DMS 273 (cell line): ENCODE measurements at regions not wholly inside any gene's neighbourhood (a gene's known extent, or its start where the extent isn't known, plus 50 kb on each side); places are given as distances from the start of the nearest gene placed in this dataset.

ENCODE experiments used
- DNase-seq: peaks from one replicate; lab custom pipeline; 2025; ENCODE audit not compliant: unreplicated experiment; lab: John Stamatoyannopoulos, UW

DNA sequence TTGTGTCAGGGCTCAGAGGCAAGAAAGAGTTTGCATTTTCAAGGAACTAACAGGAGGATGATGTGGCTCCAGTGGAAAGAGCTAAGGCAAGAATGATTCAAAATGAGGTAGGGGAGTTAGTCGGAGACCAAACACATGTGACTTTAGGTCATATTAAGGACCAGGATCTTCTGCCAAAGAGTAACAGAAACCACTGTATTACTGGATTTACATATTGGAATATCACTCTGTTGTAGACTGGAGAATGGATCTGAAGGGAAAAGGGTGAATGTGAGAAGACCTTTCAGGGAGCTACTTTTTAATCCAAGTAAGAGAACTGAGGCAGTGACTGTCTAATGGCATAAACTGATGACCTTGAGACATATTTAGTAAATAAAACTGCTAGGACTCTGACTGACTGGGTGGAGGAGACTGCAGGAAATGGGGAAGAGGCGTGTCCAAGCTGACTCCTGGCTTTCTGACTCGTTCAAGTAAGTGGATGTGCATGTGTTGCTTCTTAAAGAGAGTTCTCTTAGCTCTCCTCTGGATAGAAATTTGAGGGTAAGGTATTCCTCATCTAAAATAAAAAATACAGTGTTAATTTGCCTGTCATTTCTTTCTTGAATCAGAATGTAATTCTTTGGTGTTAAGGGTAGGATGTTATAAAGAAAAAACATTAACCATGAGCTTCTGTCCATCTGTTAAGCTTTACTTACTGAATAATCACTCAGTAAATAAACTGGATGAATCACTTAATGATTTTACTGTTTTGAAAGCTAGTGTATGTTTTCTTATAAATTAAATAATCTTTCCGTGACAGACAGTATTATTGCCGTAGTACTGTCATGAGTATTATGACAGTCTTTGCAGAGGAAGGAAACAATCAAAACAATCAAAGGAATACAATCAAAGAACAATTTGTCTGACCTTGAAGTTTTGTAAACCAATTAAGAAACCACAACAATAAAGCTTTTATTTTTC lies 58.3 kb upstream of the CFAP20DC start:
- DNase-seq: no peak

DNA sequence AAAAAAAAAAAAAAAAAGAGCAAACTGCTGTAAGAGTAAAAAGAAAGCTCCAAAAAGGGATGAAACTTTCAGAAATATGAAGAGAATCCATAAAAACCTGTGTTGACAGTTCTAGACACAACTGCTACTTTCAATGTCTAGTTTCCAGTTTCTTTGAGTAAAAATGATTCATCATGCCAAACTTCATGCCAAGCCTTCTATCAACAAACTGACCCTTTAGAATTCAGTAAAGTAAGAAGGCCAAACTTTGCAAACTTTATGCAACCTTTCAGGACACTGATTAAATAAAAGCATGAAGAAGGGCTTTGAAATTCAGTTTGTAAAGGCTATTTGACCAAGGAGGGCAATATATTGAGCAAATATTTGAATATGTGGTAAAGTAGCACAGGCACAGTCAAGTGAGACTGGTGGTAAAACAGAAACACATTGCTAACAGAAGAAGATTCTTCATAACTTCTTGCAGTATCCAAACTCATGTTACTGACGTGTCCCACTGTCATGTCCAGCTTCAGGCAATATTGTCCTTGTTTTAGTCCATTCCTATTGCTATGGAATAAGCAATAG lies 56.3 kb upstream of the CFAP20DC start:
- DNase-seq: no peak

DNA sequence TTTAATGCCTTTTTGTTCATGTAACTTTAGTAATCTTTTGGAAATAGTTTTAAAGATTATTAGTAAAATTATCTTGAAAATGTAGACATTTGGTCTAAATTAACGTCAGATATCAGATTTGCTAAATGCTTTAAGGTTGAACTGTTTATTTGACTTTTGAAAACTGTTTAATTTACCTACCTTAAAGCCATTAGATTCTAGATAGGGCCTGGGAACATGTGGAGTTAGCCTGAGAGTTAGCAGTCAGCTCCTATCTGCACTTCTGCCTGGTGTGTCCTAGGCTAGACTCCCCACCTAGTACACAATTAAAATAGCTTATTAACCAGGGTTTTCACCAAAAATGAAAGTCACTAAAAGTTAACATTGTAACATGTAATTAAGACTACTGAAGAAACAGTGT lies 53.7 kb upstream of the CFAP20DC start:
- DNase-seq: no peak

DNA sequence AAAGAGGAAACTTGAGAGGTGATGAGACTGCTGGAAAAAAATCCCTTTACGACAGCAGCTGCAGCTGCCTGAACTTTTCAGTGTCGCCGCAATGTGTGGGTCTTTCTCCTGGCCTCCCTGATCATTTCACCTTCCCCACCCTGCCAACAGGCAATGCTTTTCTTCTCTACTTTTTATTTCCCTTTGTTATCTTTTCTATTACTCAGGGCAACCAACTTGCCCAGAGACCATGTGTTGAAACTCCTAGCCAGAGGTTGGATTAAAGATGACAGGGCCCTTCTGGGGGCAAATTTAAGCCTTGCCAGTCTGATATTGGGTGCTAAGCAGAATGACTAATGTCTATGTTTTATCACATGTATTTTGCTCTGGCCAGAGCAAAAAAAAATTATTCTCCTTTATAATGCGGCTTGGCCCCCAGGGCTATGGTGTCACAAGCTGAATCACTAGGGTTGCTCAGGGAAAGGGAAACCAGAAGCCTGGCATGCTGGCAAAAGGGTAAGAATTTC lies 51.5 kb upstream of the CFAP20DC start:
- no peak for DNase-seq
